ENCODE measurements at regions not wholly inside any gene's neighbourhood (a gene's known extent, or its start where the extent isn't known, plus 50 kb on each side); places are given as distances from the start of the nearest gene placed in this dataset.
A peak's percentile ranks its signal among the peaks of the same experiment; 100 is the strongest.

DNA sequence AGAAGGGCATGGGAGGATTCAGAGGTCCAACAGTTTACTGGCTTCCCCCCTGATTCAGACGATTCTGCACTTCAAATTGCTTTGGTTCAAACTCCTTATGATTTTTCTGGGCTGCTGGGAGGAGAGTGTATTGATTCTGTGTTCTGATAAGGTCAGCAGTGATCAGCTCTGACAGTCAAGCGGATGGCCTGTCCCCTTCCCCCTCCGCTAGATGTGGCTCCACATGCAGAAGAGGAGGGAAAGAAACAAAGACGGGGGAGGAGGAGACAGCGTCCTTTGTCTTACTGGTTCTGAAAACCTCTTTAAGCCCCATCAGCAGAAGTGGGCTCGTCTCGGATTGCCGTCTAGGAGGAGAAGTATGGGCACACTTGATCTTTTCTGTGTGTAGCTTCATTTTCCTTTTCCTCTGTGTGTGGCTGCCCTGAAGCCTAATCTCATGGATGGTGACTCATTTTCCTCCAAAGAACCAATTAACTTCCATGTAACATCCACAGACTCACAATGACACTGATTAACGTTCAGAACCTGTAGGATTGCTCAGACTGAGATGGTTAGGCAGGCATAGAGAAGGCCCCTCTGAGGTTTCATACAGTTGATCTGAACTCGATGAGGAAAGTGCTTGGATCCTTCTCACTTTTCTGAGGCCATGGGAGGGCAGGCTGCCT, 162.4 kb upstream of the PPP2R3A start:
- no peak for TF ChIP-seq CTCF (IDR thresholded peaks at IDR 0.05; ENCODE audit: insufficient read depth, low read length, severe bottlenecking)
- DNase-seq (ENCODE audit: low read depth) (no peak), FAIRE-seq (peak; percentile 66)
- H3K27me3 ChIP-seq (ENCODE audit: control insufficient read depth, insufficient read depth, low read length), result no peaks in the 10 kb centered on the region
- H3K36me3 ChIP-seq (ENCODE audit: control insufficient read depth, insufficient read depth, low read length), result no peaks in the 10 kb centered on the region
- H3K4me3 ChIP-seq (ENCODE audit: low read depth, low read length), result no peak overlapping the region

DNA sequence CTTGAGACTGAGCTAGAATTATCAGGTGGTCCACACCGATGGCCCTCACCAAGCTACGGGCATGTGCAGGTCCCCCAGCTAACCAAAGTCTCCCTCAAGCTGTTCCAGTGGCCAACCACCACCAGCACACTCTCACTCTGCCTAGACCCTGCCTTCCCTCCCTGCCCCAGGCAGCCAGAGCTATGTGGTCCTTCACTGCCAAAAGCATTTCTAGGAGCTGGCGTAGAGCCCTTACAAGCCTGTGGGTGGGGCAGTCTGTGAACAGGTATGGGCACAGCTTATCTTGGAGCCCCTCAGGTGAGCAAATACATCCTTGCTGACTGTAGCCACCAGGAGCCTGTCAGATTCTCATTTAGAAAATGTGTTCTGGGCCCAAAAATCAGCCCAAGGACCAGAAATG, 159.8 kb upstream of the PPP2R3A start:
- peaks cover 1% of the 10 kb centered on the region for H3K27me3 ChIP-seq (ENCODE audit: control insufficient read depth, insufficient read depth, low read length)
- no peak for TF ChIP-seq CTCF (IDR thresholded peaks at IDR 0.05; ENCODE audit: insufficient read depth, low read length, severe bottlenecking)
- no peak for DNase-seq (ENCODE audit: low read depth)
- H3K4me3 ChIP-seq (ENCODE audit: low read depth, low read length), result no peak overlapping the region
- no peak for FAIRE-seq
- H3K36me3 ChIP-seq (ENCODE audit: control insufficient read depth, insufficient read depth, low read length), result no peaks in the 10 kb centered on the region

- Histone ChIP-seq H3K36me3 (ENCODE audit: control insufficient read depth, insufficient read depth, low read length) (no peaks in the 10 kb centered on the region), H3K4me3 (ENCODE audit: low read depth, low read length) (no peak overlapping the region), H3K27me3 (ENCODE audit: control insufficient read depth, insufficient read depth, low read length) (peaks cover 1% of the 10 kb centered on the region)
- no peak for DNase-seq (ENCODE audit: low read depth)
- no peak for FAIRE-seq
- no peak for TF ChIP-seq CTCF (IDR thresholded peaks at IDR 0.05; ENCODE audit: insufficient read depth, low read length, severe bottlenecking)
Observed at GRCh38 chr3:135806317-135806716, 159.2 kb upstream of the PPP2R3A start.

DNA sequence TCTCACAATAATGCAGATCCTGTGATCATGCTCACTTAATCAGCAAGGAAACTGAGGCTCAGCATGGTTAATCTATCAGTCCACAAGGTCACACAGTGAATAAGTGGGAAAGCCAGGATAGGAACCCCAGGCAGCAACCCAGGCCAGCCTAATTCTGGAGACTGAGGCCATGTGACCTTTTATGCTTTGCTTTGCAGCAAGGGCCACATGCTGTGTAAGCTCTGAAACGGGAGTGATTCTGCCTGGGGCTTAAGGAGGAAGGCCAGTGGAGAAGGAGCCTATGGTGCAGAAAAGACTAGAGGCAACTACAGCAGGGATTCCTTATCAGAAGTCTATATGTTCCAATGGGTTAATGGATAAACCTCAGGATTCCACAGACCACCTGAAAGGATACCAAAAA, 157.6 kb upstream of the PPP2R3A start:
- no peak for TF ChIP-seq CTCF (IDR thresholded peaks at IDR 0.05; ENCODE audit: insufficient read depth, low read length, severe bottlenecking)
- Histone ChIP-seq H3K36me3 (ENCODE audit: control insufficient read depth, insufficient read depth, low read length) (no peaks in the 10 kb centered on the region), H3K4me3 (ENCODE audit: low read depth, low read length) (no peak overlapping the region), H3K27me3 (ENCODE audit: control insufficient read depth, insufficient read depth, low read length) (peaks cover 1% of the 10 kb centered on the region)
- FAIRE-seq, result no peak
- DNase-seq (ENCODE audit: low read depth), result no peak

DNA sequence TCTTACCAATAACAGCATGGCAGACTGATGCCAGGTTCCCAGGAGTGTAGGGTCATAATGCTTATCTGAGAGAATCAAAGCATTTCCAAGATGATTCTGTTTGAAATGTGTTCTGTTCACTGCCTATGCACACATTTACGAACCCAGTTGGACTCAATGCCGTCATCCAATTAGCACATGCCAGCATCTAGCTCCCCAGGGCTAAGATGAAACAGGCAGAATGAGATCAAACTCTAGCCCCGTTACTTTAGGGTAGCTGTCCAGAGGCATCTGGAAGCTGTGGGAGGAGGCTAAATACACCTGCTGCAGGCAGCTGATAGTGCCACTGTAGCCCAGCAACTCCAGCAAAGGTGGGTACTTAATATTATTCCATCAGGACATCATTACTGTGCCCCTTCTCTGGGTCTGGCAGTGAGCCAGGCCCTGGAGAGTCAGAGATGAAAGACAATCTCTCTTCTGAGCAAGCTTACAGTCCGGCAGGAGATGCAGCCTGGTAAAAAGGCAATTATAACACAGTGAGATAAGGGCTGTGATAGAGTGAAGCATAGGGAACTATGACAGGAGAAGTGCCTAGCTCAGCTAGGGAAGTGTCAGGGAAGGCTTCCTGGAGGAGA, 156.4 kb upstream of the PPP2R3A start:
- no peak for TF ChIP-seq CTCF (IDR thresholded peaks at IDR 0.05; ENCODE audit: insufficient read depth, low read length, severe bottlenecking)
- no peak for DNase-seq (ENCODE audit: low read depth)
- no peaks in the 10 kb centered on the region for H3K36me3 ChIP-seq (ENCODE audit: control insufficient read depth, insufficient read depth, low read length)
- peaks cover 1% of the 10 kb centered on the region for H3K27me3 ChIP-seq (ENCODE audit: control insufficient read depth, insufficient read depth, low read length)
- FAIRE-seq, result no peak
- H3K4me3 ChIP-seq (ENCODE audit: low read depth, low read length), result no peak overlapping the region

- Histone ChIP-seq H3K36me3 (ENCODE audit: control insufficient read depth, insufficient read depth, low read length) (no peaks in the 10 kb centered on the region), H3K4me3 (ENCODE audit: low read depth, low read length) (no peak overlapping the region), H3K27me3 (ENCODE audit: control insufficient read depth, insufficient read depth, low read length) (peaks cover 1% of the 10 kb centered on the region)
- no peak for TF ChIP-seq CTCF (IDR thresholded peaks at IDR 0.05; ENCODE audit: insufficient read depth, low read length, severe bottlenecking)
- DNase-seq (ENCODE audit: low read depth) (no peak), FAIRE-seq (no peak)
Observed at GRCh38 chr3:135811651-135812050, 153.9 kb upstream of the PPP2R3A start.
